GM23338 (cell line): ENCODE measurements at regions not wholly inside any gene's neighbourhood (a gene's known extent, or its start where the extent isn't known, plus 50 kb on each side); places are given as distances from the start of the nearest gene placed in this dataset.

Source experiments
- ATAC-seq: fragments of 200-7000 bp; cut with Tn5 transposase; 3 replicates; pipeline ENCODE4 v1.9.1; 2020
- DNase-seq: peaks from one replicate; pipeline ENCODE4 v3.0.0-alpha.2; 2015; ENCODE audit warnings: low spot score
- H2AFZ ChIP-seq: fragments of 200-600 bp; sonication (generic); 2 replicates; pipeline ENCODE4 v1.8.0; 2016; ENCODE audit warnings: antibody characterized with exemption, mild to moderate bottlenecking, moderate library complexity
- H3F3A ChIP-seq: fragments of 200-600 bp; sonication (generic); replicated peaks from 2 replicates; pipeline ENCODE4 v1.8.0; 2017; ENCODE audit warnings: antibody characterized with exemption, mixed run types, low read depth
- H3K27ac ChIP-seq: fragments of 200-600 bp; sonication (generic); 2 replicates; pipeline ENCODE4 v1.6.1; 2016; ENCODE audit warnings: low read depth
- H3K27me3 ChIP-seq: fragments of 200-600 bp; sonication (generic); 2 replicates; pipeline ENCODE4 v1.8.0; 2016; ENCODE audit warnings: mild to moderate bottlenecking, mixed run types, moderate library complexity; ENCODE audit not compliant: insufficient read depth
- H3K36me3 ChIP-seq: fragments of 200-600 bp; sonication (generic); 2 replicates; pipeline ENCODE4 v1.8.0; 2016; ENCODE audit warnings: mild to moderate bottlenecking; ENCODE audit not compliant: insufficient read depth
- H3K4me1 ChIP-seq: fragments of 200-600 bp; sonication (generic); 2 replicates; pipeline ENCODE4 v1.8.0; 2016; ENCODE audit warnings: mild to moderate bottlenecking, moderate library complexity; ENCODE audit not compliant: insufficient read depth
- H3K4me2 ChIP-seq: fragments of 200-600 bp; sonication (generic); 2 replicates; pipeline ENCODE4 v1.7.1; 2017; ENCODE audit warnings: mixed run types
- H3K4me3 ChIP-seq: fragments of 200-600 bp; sonication (generic); 2 replicates; pipeline ENCODE4 v1.6.1; 2016; ENCODE audit warnings: mixed run types
- H3K79me2 ChIP-seq: fragments of 200-600 bp; sonication (generic); replicated peaks from 2 replicates; pipeline ENCODE4 v1.8.0; 2017; ENCODE audit warnings: mild to moderate bottlenecking; ENCODE audit not compliant: insufficient read depth
- H3K9me2 ChIP-seq: fragments of 200-600 bp; sonication (generic); 2 replicates; pipeline ENCODE4 v1.8.0; 2017; ENCODE audit not compliant: insufficient read depth
- H4K20me1 ChIP-seq: fragments of 200-600 bp; sonication (generic); replicated peaks from 2 replicates; pipeline ENCODE4 v1.8.0; 2017; ENCODE audit warnings: mild to moderate bottlenecking; ENCODE audit not compliant: insufficient read depth
- H3K27ac Mint-ChIP-seq: 2 replicates; pipeline ENCODE4 v1.8.0; 2020; ENCODE audit warnings: inconsistent platforms, mild to moderate bottlenecking, moderate library complexity, mixed read lengths
- H3K27me3 Mint-ChIP-seq: 3 replicates; pipeline ENCODE4 v1.8.0; 2022; ENCODE audit warnings: low read depth, mild to moderate bottlenecking, moderate library complexity, mixed read lengths, inconsistent platforms; ENCODE audit not compliant: insufficient read depth, poor library complexity
- H3K36me3 Mint-ChIP-seq: 3 replicates; pipeline ENCODE4 v1.8.0; 2021; ENCODE audit warnings: low read depth, mild to moderate bottlenecking, inconsistent platforms, moderate library complexity, mixed read lengths
- H3K4me1 Mint-ChIP-seq: 3 replicates; pipeline ENCODE4 v1.8.0; 2020; ENCODE audit warnings: mild to moderate bottlenecking, inconsistent platforms, mixed read lengths
- H3K4me3 Mint-ChIP-seq: 3 replicates; pipeline ENCODE4 v1.8.0; 2021; ENCODE audit warnings: moderate library complexity, mild to moderate bottlenecking, inconsistent platforms, mixed read lengths
- H3K9me3 Mint-ChIP-seq: 3 replicates; pipeline ENCODE4 v1.8.0; 2020; ENCODE audit warnings: moderate library complexity, mild to moderate bottlenecking, inconsistent platforms, mixed read lengths
- NANOG ChIP-seq: IDR thresholded peaks from 2 replicates; pipeline ENCODE4 v1.6.1; 2016; ENCODE audit warnings: antibody characterized with exemption, borderline replicate concordance
- POLR2AphosphoS5 ChIP-seq: IDR thresholded peaks from 2 replicates; pipeline ENCODE4 v1.6.1; 2016; ENCODE audit warnings: antibody characterized with exemption, low read depth
- STAT1 ChIP-seq: IDR thresholded peaks from one replicate; pipeline ENCODE4 v1.6.1; 2016; ENCODE audit warnings: antibody characterized with exemption; ENCODE audit not compliant: unreplicated experiment
- TF ChIP-seq, protein P1 (sequence below): IDR thresholded peaks from one replicate; pipeline ENCODE4 v1.6.1; 2018; ENCODE audit warnings: antibody characterized with exemption; ENCODE audit not compliant: unreplicated experiment
- TF ChIP-seq, protein P2 (sequence below), 2 experiments: fragments of 200-600 bp in 1 of 2; sonication (generic) in 1 of 2; conservative IDR thresholded peaks; 2 replicates each; pipeline versions ENCODE4 v1.5.1 to v1.6.1; 2016 to 2017; ENCODE audit warnings: antibody characterized with exemption in 2 of 2, low read depth in 2 of 2, mild to moderate bottlenecking in 2 of 2, moderate library complexity in 1 of 2
- TF ChIP-seq, protein P3 (sequence below): fragments of 250-450 bp; sonication (Bioruptor Pico); IDR thresholded peaks from 2 replicates; pipeline ENCODE4 v1.5.0; 2020; ENCODE audit warnings: mild to moderate bottlenecking, moderate library complexity

DNA sequence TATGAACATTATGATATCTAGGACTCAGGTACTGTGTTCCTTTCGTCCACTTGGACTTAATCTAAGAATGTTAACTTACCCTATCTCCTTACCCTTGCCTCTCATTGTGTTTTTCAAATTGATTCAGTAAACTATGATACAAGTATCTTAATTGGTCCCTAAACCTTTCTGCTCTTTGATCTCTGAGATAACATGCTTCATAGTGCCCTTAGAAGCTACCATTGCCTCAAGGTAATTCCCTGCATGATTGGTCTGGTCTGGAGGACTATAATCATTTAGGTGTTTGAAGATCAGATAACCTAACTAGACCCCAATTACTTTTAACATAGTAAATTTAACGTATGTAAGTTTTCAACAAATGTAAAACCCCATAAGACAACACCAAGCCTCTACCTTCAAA, 169.9 kb upstream of the NBEA start:
- H3K36me3 ChIP-seq, result no peaks in the 10 kb centered on the region

More for the DNA sequence above, 169.9 kb upstream of the NBEA start:
- Histone ChIP-seq H4K20me1 (no peaks in the 10 kb centered on the region), H3K4me1 (peaks cover 16% of the 10 kb centered on the region), H3K79me2 (no peaks in the 10 kb centered on the region), H3K9me2 (peaks cover 12% of the 10 kb centered on the region; the same call in 1 of the 2 replicates), H3K4me3 (no peak overlapping the region), H3K4me2 (no peak overlapping the region), H3K27me3 (no peaks in the 10 kb centered on the region), H3K27ac (no peak overlapping the region), H2AFZ (no peak overlapping the region), H3F3A (no peaks in the 10 kb centered on the region)
- H3K4me1 Mint-ChIP-seq, result peaks cover 15% of the 10 kb centered on the region
- H3K36me3 Mint-ChIP-seq, result peaks cover 2% of the 10 kb centered on the region; the same call in 1 of the 3 replicates
- no peak overlapping the region for H3K27ac Mint-ChIP-seq
- peaks cover 3% of the 10 kb centered on the region; the same call in 2 of the 3 replicates for H3K9me3 Mint-ChIP-seq
- TF ChIP-seq, protein P1, sequence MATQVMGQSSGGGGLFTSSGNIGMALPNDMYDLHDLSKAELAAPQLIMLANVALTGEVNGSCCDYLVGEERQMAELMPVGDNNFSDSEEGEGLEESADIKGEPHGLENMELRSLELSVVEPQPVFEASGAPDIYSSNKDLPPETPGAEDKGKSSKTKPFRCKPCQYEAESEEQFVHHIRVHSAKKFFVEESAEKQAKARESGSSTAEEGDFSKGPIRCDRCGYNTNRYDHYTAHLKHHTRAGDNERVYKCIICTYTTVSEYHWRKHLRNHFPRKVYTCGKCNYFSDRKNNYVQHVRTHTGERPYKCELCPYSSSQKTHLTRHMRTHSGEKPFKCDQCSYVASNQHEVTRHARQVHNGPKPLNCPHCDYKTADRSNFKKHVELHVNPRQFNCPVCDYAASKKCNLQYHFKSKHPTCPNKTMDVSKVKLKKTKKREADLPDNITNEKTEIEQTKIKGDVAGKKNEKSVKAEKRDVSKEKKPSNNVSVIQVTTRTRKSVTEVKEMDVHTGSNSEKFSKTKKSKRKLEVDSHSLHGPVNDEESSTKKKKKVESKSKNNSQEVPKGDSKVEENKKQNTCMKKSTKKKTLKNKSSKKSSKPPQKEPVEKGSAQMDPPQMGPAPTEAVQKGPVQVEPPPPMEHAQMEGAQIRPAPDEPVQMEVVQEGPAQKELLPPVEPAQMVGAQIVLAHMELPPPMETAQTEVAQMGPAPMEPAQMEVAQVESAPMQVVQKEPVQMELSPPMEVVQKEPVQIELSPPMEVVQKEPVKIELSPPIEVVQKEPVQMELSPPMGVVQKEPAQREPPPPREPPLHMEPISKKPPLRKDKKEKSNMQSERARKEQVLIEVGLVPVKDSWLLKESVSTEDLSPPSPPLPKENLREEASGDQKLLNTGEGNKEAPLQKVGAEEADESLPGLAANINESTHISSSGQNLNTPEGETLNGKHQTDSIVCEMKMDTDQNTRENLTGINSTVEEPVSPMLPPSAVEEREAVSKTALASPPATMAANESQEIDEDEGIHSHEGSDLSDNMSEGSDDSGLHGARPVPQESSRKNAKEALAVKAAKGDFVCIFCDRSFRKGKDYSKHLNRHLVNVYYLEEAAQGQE, result no peak
- no peak for TF ChIP-seq POLR2AphosphoS5
- no peak for TF ChIP-seq STAT1
- TF ChIP-seq, protein P2, sequence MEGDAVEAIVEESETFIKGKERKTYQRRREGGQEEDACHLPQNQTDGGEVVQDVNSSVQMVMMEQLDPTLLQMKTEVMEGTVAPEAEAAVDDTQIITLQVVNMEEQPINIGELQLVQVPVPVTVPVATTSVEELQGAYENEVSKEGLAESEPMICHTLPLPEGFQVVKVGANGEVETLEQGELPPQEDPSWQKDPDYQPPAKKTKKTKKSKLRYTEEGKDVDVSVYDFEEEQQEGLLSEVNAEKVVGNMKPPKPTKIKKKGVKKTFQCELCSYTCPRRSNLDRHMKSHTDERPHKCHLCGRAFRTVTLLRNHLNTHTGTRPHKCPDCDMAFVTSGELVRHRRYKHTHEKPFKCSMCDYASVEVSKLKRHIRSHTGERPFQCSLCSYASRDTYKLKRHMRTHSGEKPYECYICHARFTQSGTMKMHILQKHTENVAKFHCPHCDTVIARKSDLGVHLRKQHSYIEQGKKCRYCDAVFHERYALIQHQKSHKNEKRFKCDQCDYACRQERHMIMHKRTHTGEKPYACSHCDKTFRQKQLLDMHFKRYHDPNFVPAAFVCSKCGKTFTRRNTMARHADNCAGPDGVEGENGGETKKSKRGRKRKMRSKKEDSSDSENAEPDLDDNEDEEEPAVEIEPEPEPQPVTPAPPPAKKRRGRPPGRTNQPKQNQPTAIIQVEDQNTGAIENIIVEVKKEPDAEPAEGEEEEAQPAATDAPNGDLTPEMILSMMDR (conservative IDR thresholded peaks at IDR 0.05; ENCODE audit: low read depth in 2 of 2), result no peak
- TF ChIP-seq, protein P3, sequence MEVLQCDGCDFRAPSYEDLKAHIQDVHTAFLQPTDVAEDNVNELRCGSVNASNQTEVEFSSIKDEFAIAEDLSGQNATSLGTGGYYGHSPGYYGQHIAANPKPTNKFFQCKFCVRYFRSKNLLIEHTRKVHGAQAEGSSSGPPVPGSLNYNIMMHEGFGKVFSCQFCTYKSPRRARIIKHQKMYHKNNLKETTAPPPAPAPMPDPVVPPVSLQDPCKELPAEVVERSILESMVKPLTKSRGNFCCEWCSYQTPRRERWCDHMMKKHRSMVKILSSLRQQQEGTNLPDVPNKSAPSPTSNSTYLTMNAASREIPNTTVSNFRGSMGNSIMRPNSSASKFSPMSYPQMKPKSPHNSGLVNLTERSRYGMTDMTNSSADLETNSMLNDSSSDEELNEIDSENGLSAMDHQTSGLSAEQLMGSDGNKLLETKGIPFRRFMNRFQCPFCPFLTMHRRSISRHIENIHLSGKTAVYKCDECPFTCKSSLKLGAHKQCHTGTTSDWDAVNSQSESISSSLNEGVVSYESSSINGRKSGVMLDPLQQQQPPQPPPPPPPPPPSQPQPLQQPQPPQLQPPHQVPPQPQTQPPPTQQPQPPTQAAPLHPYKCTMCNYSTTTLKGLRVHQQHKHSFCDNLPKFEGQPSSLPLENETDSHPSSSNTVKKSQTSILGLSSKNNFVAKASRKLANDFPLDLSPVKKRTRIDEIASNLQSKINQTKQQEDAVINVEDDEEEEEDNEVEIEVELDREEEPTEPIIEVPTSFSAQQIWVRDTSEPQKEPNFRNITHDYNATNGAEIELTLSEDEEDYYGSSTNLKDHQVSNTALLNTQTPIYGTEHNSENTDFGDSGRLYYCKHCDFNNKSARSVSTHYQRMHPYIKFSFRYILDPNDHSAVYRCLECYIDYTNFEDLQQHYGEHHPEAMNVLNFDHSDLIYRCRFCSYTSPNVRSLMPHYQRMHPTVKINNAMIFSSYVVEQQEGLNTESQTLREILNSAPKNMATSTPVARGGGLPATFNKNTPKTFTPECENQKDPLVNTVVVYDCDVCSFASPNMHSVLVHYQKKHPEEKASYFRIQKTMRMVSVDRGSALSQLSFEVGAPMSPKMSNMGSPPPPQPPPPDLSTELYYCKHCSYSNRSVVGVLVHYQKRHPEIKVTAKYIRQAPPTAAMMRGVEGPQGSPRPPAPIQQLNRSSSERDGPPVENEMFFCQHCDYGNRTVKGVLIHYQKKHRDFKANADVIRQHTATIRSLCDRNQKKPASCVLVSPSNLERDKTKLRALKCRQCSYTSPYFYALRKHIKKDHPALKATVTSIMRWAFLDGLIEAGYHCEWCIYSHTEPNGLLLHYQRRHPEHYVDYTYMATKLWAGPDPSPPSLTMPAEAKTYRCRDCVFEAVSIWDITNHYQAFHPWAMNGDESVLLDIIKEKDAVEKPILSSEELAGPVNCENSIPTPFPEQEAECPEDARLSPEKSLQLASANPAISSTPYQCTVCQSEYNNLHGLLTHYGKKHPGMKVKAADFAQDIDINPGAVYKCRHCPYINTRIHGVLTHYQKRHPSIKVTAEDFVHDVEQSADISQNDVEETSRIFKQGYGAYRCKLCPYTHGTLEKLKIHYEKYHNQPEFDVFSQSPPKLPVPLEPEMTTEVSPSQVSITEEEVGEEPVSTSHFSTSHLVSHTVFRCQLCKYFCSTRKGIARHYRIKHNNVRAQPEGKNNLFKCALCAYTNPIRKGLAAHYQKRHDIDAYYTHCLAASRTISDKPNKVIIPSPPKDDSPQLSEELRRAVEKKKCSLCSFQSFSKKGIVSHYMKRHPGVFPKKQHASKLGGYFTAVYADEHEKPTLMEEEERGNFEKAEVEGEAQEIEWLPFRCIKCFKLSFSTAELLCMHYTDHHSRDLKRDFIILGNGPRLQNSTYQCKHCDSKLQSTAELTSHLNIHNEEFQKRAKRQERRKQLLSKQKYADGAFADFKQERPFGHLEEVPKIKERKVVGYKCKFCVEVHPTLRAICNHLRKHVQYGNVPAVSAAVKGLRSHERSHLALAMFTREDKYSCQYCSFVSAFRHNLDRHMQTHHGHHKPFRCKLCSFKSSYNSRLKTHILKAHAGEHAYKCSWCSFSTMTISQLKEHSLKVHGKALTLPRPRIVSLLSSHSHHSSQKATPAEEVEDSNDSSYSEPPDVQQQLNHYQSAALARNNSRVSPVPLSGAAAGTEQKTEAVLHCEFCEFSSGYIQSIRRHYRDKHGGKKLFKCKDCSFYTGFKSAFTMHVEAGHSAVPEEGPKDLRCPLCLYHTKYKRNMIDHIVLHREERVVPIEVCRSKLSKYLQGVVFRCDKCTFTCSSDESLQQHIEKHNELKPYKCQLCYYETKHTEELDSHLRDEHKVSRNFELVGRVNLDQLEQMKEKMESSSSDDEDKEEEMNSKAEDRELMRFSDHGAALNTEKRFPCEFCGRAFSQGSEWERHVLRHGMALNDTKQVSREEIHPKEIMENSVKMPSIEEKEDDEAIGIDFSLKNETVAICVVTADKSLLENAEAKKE (CRISPR knock-in tag), result no peak
- no peak for TF ChIP-seq NANOG
- H3K27me3 Mint-ChIP-seq, result no peaks in the 10 kb centered on the region
- ATAC-seq, result no peak
- no peak overlapping the region for H3K4me3 Mint-ChIP-seq
- DNase-seq, result no peak
